Keratinocyte (primary cell): ENCODE measurements at regions not wholly inside any gene's neighbourhood (a gene's known extent, or its start where the extent isn't known, plus 50 kb on each side); places are given as distances from the start of the nearest gene placed in this dataset.

Source experiments
- CTCF ChIP-seq, 3 experiments: IDR thresholded peaks in 1 of 3; conservative IDR thresholded peaks in 1 of 3; optimal IDR thresholded peaks in 1 of 3; 2 replicates in 2 of 3; 3 replicates in 1 of 3; pipeline versions ENCODE3 to v1.5.1; 2011; ENCODE audit warnings: low read length in 3 of 3, mild to moderate bottlenecking in 3 of 3, moderate library complexity in 2 of 3, control low read depth in 1 of 3, inconsistent platforms in 1 of 3; ENCODE audit not compliant: insufficient read depth in 2 of 3; ENCODE audit errors: extremely low read depth in 1 of 3
- EZH2 ChIP-seq: IDR thresholded peaks from one replicate; pipeline ENCODE4 v1.6.1; 2012; ENCODE audit warnings: inconsistent platforms, mild to moderate bottlenecking, low read length, moderate library complexity

GRCh38 chr4:85029453-85029852 is 63.0 kb upstream of the WDFY3 start:
- no peak for TF ChIP-seq CTCF (optimal IDR thresholded peaks at IDR 0.05 in 1 of 3, IDR thresholded peaks at IDR 0.05 in 1 of 3, conservative IDR thresholded peaks at IDR 0.05 in 1 of 3; ENCODE audit: extremely low read depth in 1 of 3, insufficient read depth in 2 of 3, low read length in 3 of 3)
- no peak for TF ChIP-seq EZH2
